Psoas muscle (tissue), 7 donors: ENCODE measurements at regions not wholly inside any gene's neighbourhood (a gene's known extent, or its start where the extent isn't known, plus 50 kb on each side); places are given as distances from the start of the nearest gene placed in this dataset.

Experiments
- ATAC-seq, 4 donors: fragments of 200-7000 bp; cut with Tn5 transposase; one replicate each; pipeline ENCODE4 v1.9.1; 2020; ENCODE audit warnings: moderate library complexity in 3 of 4, mild to moderate bottlenecking in 2 of 4
- DNase-seq, 2 donors: peaks; one replicate each; pipeline ENCODE4 v3.0.0-alpha.2; 2020
- H3K27ac ChIP-seq: fragments of 200-600 bp; one replicate; pipeline ENCODE4 v1.8.0; 2022
- H3K27me3 ChIP-seq, 3 donors: fragments of 200-600 bp in 1 of 3; one replicate each; pipeline versions ENCODE4 v1.6.1 to v1.8.0; 2013 to 2022; ENCODE audit warnings: low read length in 2 of 3, mild to moderate bottlenecking in 2 of 3, moderate library complexity in 1 of 3; ENCODE audit not compliant: insufficient read depth in 3 of 3
- H3K36me3 ChIP-seq, 2 donors: fragments of 200-600 bp in 1 of 2; one replicate each; pipeline versions ENCODE4 v1.6.1 to v1.8.0; 2013 to 2022; ENCODE audit warnings: low read depth in 1 of 2, mild to moderate bottlenecking in 1 of 2, moderate library complexity in 1 of 2; ENCODE audit not compliant: insufficient read depth in 1 of 2
- H3K4me1 ChIP-seq: fragments of 200-600 bp; one replicate; pipeline ENCODE4 v1.8.0; 2022
- H3K4me3 ChIP-seq: fragments of 200-600 bp; one replicate; pipeline ENCODE4 v1.8.0; 2022; ENCODE audit warnings: mild to moderate bottlenecking
- H3K9me3 ChIP-seq: fragments of 200-600 bp; one replicate; pipeline ENCODE4 v1.8.0; 2022
- WGBS, 3 donors: extraction: QIAGEN DNeasy Blood & Tissue Kit; methylation state at CpG; one replicate each; pipeline versions ENCODE4 v1.1.6 to v1.1.7; 2013; 5-methylcytosine and 5-hydroxymethylcytosine counted together
- intact Hi-C, 2 donors: fragments of 100-400 bp; cut with DNase I; formaldehyde crosslinking; loops; one replicate each; pipeline versions ENCODE4 v1.11.0 to v1.14.2; 2022
- TF ChIP-seq, protein P1 (sequence below): fragments of 200-600 bp; IDR thresholded peaks from one replicate; pipeline ENCODE4 v1.8.0; 2022; ENCODE audit warnings: antibody characterized with exemption
- donor health status: healthy with polysubstance abuse.
- donor health status: DM: no; HTN: no; CAD: no; lungs with moderate emphysema.
- donor health status: Bipolar disorder and iron deficiency.
- donor health status: healthy.
- donor health status: DM: yes; HTN: yes; CAD: no.
- donor health status: DM: no; HTN: no; CAD: no.
- donor health status: DM: yes; HTN: yes; CAD: no.

GRCh38 chr10:16360425-16360824 is 76.4 kb upstream of the PTER start:
- TF ChIP-seq, protein P1, sequence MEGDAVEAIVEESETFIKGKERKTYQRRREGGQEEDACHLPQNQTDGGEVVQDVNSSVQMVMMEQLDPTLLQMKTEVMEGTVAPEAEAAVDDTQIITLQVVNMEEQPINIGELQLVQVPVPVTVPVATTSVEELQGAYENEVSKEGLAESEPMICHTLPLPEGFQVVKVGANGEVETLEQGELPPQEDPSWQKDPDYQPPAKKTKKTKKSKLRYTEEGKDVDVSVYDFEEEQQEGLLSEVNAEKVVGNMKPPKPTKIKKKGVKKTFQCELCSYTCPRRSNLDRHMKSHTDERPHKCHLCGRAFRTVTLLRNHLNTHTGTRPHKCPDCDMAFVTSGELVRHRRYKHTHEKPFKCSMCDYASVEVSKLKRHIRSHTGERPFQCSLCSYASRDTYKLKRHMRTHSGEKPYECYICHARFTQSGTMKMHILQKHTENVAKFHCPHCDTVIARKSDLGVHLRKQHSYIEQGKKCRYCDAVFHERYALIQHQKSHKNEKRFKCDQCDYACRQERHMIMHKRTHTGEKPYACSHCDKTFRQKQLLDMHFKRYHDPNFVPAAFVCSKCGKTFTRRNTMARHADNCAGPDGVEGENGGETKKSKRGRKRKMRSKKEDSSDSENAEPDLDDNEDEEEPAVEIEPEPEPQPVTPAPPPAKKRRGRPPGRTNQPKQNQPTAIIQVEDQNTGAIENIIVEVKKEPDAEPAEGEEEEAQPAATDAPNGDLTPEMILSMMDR = no peak
- H3K9me3 ChIP-seq = no peaks in the 10 kb centered on the region
- no peak overlapping the region for H3K27ac ChIP-seq
- H3K4me1 ChIP-seq = no peaks in the 10 kb centered on the region
- H3K4me3 ChIP-seq = no peak overlapping the region
- no peak for DNase-seq
- intact Hi-C loops = no loop called here
- no peaks in the 10 kb centered on the region for H3K36me3 ChIP-seq
- ATAC-seq = no peak
- H3K27me3 ChIP-seq = no peaks in the 10 kb centered on the region

DNA sequence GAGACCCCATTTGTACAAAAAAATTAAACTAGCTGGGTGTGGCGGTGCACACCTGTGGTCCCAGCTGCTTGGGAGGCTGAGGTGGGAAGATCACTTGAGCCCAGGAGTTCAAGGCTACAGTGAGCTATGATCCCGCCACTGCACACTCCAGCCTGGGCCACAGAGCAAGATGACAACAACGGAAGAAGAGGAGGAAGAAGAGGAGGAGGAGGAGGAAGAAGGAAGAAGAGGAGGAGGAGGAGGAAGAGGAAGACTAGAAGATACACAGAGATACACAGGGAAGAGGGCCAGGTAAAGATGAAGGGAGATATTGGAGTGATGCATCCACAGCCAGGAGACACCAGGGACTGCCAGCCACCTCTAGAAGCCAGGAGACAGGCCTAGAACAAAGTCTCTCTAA is 75.7 kb upstream of the PTER start:
- WGBS, 3 donors = 84 to 96% (median 85%) methylated on average over 3 of the region's 3 CpGs
- TF ChIP-seq, protein P1 = no peak

DNA sequence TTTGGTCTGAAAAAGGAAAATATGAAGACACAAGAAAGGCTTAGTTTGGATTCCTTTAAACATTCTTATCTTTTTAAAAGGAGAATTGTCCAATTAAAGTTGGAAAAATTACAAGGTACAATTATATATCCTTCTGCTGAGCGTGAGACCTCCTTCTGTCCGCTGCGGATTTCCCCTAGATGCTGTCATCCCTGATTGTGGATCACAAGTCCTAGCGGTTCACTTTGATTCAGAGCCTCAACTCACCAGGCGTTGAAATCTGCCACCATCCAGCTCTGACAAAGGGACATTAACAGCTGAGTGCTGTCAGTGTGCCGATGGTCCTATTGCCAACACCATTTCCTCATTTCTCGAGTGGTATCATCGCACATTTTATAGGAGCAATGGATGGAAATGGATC is 73.1 kb upstream of the PTER start:
- TF ChIP-seq, protein P1 = no peak
- no peaks in the 10 kb centered on the region for H3K9me3 ChIP-seq
- H3K4me3 ChIP-seq = no peak overlapping the region
- 82 to 86% (median 84%) methylated on average over 8 of the region's 8 CpGs for WGBS, 3 donors
- no peaks in the 10 kb centered on the region for H3K36me3 ChIP-seq
- no peaks in the 10 kb centered on the region for H3K4me1 ChIP-seq
- H3K27ac ChIP-seq = no peak overlapping the region
- intact Hi-C loops = no loop called here
- no peak for ATAC-seq
- no peaks in the 10 kb centered on the region for H3K27me3 ChIP-seq
- no peak for DNase-seq

More for the DNA sequence above, 75.7 kb upstream of the PTER start:
- DNase-seq (no peak), ATAC-seq (no peak)
- Histone ChIP-seq H3K4me3 (no peak overlapping the region), H3K4me1 (no peaks in the 10 kb centered on the region), H3K27ac (no peak overlapping the region), H3K27me3 (no peaks in the 10 kb centered on the region), H3K36me3 (no peaks in the 10 kb centered on the region), H3K9me3 (no peaks in the 10 kb centered on the region)
- intact Hi-C loops = no loop called here

DNA sequence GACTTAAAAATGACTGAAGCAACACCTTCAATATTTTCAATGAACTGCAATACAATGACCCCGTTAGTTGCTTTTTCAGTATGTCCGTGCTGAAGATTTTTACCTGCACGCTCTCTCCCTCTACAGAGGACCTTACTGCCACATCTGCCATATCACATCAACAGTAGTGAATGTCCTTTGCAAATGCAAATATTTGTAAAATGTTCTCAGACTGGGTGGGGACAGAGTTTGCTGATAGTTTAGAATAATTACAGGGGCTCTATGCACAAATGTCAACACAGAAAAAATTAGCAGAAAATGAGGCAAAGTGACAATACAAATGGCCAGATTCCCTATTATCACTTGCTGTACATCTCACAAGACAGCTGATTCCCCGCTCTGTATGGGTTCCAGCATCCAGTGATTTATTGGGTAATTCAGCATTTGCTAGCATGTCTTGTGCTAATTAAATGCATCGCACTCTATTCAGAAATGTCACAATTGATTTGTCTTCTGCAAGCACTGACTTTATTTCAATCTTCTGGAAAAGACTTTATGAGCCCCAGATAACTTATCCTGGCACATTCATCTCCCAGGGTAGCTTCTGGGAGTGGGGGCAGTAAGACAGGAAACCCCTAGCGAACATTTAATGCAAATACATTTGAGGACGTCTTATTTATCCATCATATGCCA is 69.1 kb upstream of the PTER start:
- no peaks in the 10 kb centered on the region for H3K4me1 ChIP-seq
- WGBS, 3 donors = 69 to 73% (median 70%) methylated on average over 7 of the region's 7 CpGs
- intact Hi-C loops = no loop called here
- no peaks in the 10 kb centered on the region for H3K9me3 ChIP-seq
- no peaks in the 10 kb centered on the region for H3K36me3 ChIP-seq
- H3K4me3 ChIP-seq = no peak overlapping the region
- ATAC-seq (no peak), DNase-seq (no peak)
- H3K27me3 ChIP-seq = peaks cover 0 to 9% (median 2%) of the 10 kb centered on the region in 3 donors
- no peak overlapping the region for H3K27ac ChIP-seq
- TF ChIP-seq, protein P1 = no peak

GRCh38 chr10:16381083-16381482 is 55.7 kb upstream of the PTER start:
- Histone ChIP-seq H3K27me3 (peaks cover 0 to 7% (median 0%) of the 10 kb centered on the region in 3 donors), H3K4me1 (no peaks in the 10 kb centered on the region), H3K9me3 (no peaks in the 10 kb centered on the region), H3K36me3 (no peaks in the 10 kb centered on the region), H3K4me3 (no peak overlapping the region), H3K27ac (no peak overlapping the region)
- TF ChIP-seq, protein P1 = no peak
- intact Hi-C loops = no loop called here
- DNase-seq (no peak), ATAC-seq (no peak)
- 53 to 58% (median 56%) methylated on average over 3 of the region's 3 CpGs for WGBS, 3 donors
